Naive B cell (primary cell): ENCODE measurements at regions not wholly inside any gene's neighbourhood (a gene's known extent, or its start where the extent isn't known, plus 50 kb on each side); places are given as distances from the start of the nearest gene placed in this dataset.
"Not testable (repeated sequence)": the region's sequence is repeated elsewhere in the genome, so short reads cannot be mapped to it uniquely, and the experiment has no call there.

Experiments used
- ATAC-seq, 2 donors: fragments of 150-1000 bp; cut with Tn5 transposase; 2 replicates each; pipeline ENCODE4 v1.10.0; 2021; ENCODE audit warnings: low read depth in 2 of 2, mild to moderate bottlenecking in 2 of 2, moderate library complexity in 2 of 2
- DNase-seq: peaks from one replicate; pipeline ENCODE4 v3.0.0; 2022
- H3K27ac Mint-ChIP-seq, 6 donors: one replicate each; pipeline ENCODE4 v1.8.0; 2020 to 2022; ENCODE audit warnings: mild to moderate bottlenecking in 6 of 6, mixed read lengths in 6 of 6, moderate library complexity in 5 of 6, inconsistent platforms in 2 of 6
- H3K27me3 Mint-ChIP-seq, 3 donors: one replicate each; pipeline ENCODE4 v1.8.0; 2021 to 2022; ENCODE audit warnings: mixed read lengths in 3 of 3, mild to moderate bottlenecking in 1 of 3
- H3K36me3 Mint-ChIP-seq, 2 donors: one replicate each; pipeline ENCODE4 v1.8.0; 2020 to 2022; ENCODE audit warnings: mixed read lengths in 2 of 2, inconsistent platforms in 1 of 2, mild to moderate bottlenecking in 1 of 2
- H3K4me1 Mint-ChIP-seq, 3 donors: one replicate each; pipeline ENCODE4 v1.8.0; 2020 to 2022; ENCODE audit warnings: mixed read lengths in 3 of 3, inconsistent platforms in 1 of 3, mild to moderate bottlenecking in 1 of 3, moderate library complexity in 1 of 3
- H3K4me3 Mint-ChIP-seq, 8 donors: one replicate each; pipeline ENCODE4 v1.8.0; 2020 to 2022; ENCODE audit warnings: mild to moderate bottlenecking in 8 of 8, mixed read lengths in 8 of 8, moderate library complexity in 8 of 8, inconsistent platforms in 2 of 8
- H3K9me3 Mint-ChIP-seq, 7 donors: one replicate each; pipeline ENCODE4 v1.8.0; 2020 to 2022; ENCODE audit warnings: mixed read lengths in 7 of 7, mild to moderate bottlenecking in 5 of 7, inconsistent platforms in 2 of 7, moderate library complexity in 1 of 7

DNA sequence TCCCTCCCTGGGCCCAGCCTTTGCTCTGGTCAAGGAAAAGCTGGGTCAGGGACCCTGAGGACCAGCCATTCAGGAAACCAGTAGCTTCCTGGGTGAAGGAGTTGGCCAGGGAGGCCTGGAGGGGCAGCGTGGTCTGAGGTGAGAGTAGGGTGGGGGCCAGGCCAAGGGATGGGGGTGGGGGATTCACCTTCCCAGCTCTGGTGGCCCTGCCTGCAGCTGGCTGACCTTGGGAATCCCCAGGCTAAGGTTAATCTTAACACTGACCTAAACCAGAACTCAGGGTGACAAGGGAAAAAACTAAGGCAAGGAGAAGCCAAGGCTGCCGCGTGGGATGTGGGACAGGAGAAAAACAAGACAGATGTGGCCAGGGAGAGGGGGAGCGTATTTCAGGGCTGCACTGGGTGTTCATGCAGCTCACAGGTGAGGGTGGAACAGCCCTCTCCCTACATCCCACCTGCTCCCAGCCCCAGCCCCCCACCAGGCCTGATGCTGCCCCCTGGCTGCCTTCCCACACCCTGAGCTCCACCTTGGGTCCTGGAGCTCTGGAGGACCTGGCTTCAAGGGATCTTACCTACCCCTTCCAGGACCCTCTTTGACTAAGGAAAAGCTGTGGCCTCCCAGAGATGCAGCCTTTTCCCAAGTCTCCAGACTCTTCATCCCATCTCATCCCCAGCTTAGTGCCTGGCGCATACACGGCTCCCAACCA lies 132.7 kb upstream of the GRK3 start:
- not testable (repeated sequence) for ATAC-seq, H3K4me1 Mint-ChIP-seq, H3K36me3 Mint-ChIP-seq

DNA sequence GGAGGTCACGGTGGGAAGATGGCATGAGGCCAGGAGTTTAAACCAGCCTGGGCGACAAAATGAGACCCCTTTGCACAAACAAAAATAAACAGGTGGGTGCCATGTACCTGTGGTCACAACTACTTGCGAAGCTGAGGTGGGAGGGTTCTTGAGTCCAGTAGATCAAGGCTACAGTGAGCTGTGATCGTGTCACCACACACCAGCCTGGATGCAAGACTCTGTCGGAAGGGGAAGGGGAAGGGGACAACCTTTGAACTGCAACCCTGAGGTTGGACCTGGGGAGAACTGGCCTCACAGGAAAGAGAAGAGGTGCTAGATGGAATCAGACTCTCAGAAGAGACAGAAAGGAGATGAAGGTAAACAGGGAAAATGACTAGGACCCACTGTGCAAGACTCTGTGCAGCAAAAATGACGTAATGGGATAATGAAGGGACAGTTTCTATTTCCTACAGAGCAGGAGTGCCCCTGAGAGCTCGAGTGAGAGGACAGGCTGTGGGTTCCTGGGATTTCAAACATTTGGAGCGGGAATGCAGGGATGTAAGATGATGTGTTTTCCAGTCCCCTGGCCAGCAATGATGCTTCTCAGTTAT lies 131.0 kb upstream of the GRK3 start:
- not testable (repeated sequence) for H3K36me3 Mint-ChIP-seq, H3K4me1 Mint-ChIP-seq, H3K4me3 Mint-ChIP-seq, H3K9me3 Mint-ChIP-seq, DNase-seq, H3K27ac Mint-ChIP-seq, ATAC-seq
- peaks cover 0 to 33% (median 13%) of the 10 kb centered on the region in 3 donors for H3K27me3 Mint-ChIP-seq

More for the DNA sequence above, 132.7 kb upstream of the GRK3 start:
- not testable (repeated sequence) for H3K9me3 Mint-ChIP-seq, H3K27ac Mint-ChIP-seq, DNase-seq, H3K4me3 Mint-ChIP-seq
- H3K27me3 Mint-ChIP-seq = peaks cover 0 to 41% (median 19%) of the 10 kb centered on the region in 3 donors

- ATAC-seq (no peak), DNase-seq (no peak)
- Mint-ChIP-seq H3K27ac (no peak overlapping the region), H3K4me1 (peaks cover 0 to 4% (median 0%) of the 10 kb centered on the region in 3 donors), H3K4me3 (no peak overlapping the region), H3K9me3 (no peaks in the 10 kb centered on the region), H3K27me3 (peaks cover 0 to 13% (median 12%) of the 10 kb centered on the region in 3 donors), H3K36me3 (no peaks in the 10 kb centered on the region)
Observed at GRCh38 chr22:25437414-25438160, 126.9 kb upstream of the GRK3 start.

DNA sequence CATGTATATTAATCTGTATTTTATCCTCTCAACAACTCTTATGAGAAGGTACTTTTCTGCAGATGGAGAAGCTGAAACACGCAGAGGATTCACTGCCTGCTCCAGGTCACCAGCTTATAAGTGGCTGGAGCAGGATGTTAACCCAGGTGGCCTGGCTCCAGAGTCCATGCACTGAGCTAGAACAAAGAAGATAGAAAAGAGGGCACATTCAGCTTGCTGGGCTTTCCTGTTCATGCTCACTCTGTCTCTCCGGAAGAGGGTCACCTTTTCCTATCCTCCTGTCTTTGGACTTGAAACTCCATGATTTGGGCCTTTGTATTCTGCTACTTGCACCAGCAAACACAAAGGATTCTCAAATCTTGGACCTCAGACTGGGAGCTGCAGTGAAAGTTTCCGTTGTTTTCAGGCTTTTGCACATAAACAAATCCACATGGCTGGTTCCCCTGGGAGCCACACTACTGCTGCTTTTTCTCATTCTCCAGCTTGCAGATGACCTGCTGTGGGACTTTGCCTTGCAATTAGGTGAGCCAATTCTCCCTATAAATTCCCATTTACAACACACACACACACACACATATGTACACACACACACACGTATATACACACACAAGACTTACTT lies 117.3 kb upstream of the GRK3 start:
- Mint-ChIP-seq H3K27ac (peak overlapping the region in 2 of 6 donors; percentile 30 to 68), H3K4me1 (peaks cover 17 to 47% (median 30%) of the 10 kb centered on the region in 3 donors)

DNA sequence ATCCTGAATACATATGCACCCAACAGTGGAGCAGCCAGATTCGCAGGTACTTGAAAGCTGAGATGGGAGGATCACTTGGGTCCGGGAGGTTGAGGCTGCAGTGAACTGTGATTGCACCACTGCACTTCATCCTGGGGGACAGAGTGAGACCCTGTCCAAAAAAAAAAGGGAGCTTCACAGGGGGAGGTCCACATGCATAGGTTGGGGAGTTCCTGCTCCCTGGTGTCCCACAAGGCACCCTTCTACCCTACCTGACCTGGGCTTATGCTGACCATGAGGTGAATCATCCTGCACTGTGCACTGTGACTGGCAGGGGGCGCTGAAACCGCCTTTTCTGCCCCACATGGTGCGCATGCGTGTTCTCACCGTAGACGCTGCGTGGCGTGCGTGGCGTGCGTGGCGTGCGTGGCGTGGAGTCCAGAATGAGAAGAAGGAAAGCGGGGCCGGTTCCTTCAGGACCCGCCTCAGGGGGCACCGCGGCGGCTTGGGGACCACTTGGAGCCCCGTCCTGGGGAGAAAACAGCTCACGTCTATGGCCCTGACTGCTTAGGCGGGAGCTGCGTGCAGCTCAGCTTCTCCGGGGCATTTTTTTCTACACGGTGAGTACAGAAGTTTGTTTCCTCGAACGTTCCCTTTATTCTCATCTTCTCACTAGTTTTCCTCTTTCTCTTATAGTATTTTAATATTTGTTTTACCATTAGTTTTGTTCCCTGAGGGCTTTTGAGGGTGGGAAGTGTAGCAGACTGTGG lies 116.6 kb upstream of the GRK3 start:
- Mint-ChIP-seq H3K27me3 (no peaks in the 10 kb centered on the region), H3K36me3 (no peaks in the 10 kb centered on the region), H3K4me3 (peak overlapping the region; percentile 82 to 99 (median 95)), H3K9me3 (no peaks in the 10 kb centered on the region), H3K27ac (peak overlapping the region; percentile 70 to 89 (median 80)), H3K4me1 (peaks cover 23 to 54% (median 37%) of the 10 kb centered on the region in 3 donors)
- ATAC-seq (peak; percentile 86 to 87), DNase-seq (peak; percentile 85)

More for the DNA sequence above, 117.3 kb upstream of the GRK3 start:
- Mint-ChIP-seq H3K9me3 (no peaks in the 10 kb centered on the region), H3K4me3 (peak overlapping the region; percentile 28 to 99 (median 74)), H3K36me3 (no peaks in the 10 kb centered on the region), H3K27me3 (no peaks in the 10 kb centered on the region)
- ATAC-seq = no peak
- DNase-seq = no peak

DNA sequence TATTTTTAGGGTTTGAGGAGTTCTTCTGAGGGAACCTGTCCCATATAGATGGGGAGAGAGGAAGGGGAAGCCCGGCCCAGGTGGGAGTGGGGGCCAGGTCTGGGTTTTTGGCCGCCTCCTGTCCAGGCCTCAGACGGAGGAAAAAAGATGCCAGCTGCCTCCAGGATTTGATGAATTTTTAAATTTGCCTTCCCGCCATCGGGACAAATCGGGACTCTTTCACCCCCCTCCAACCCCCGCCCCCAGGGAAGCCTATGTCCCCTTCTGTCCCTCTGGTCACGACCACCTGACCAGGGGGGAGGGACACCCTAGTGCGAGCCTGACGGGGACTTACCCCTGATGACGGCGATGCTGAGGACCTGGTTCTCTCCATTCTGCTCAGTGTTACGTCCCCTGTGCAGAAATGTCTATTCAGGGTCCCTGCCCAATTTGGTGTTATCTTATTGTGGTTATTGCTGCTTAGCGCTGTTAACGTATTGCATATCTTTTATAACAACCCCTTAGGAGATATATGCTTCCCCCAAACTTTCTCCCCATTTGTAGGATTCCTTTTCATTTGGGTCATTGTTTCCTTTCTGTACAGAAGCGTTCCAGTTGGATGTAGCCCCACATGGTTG lies 115.9 kb upstream of the GRK3 start:
- no peaks in the 10 kb centered on the region for H3K27me3 Mint-ChIP-seq
- no peak for DNase-seq
- ATAC-seq = peak; percentile 43 to 52
- H3K27ac Mint-ChIP-seq = peak overlapping the region; percentile 78 to 94 (median 84)
- peaks cover 26 to 56% (median 40%) of the 10 kb centered on the region in 3 donors for H3K4me1 Mint-ChIP-seq
- no peaks in the 10 kb centered on the region for H3K9me3 Mint-ChIP-seq
- peaks cover 0 to 2% of the 10 kb centered on the region in 2 donors for H3K36me3 Mint-ChIP-seq
- peak overlapping the region; percentile 82 to 99 (median 95) for H3K4me3 Mint-ChIP-seq

DNA sequence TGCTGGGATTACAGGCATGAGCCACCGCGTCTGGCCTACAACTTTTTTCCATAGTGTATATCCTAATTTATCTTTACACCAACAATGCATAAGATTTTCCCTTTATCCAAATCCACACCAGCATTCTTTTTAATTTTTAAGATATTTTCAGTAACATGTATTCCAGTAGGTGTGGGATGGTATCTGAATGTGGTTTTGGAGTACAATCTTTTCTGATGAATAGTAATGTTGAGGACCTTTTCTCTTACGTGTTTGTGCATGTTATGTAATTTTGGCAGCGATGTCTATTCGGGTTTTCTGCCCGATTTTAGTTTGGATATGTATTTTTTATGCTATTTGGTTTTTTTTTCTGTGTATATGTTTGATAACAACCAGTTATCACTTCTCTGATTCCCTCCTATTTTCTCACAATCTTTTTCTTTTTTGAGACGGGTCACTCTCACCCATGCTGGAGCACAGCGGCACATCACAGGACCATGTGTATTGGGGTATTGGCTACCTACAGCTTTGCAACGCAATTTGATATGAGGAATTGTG lies 114.6 kb upstream of the GRK3 start:
- H3K27ac Mint-ChIP-seq = peak overlapping the region in 3 of 6 donors; percentile 34 to 59 (median 38)
- ATAC-seq = no peak
- H3K9me3 Mint-ChIP-seq = no peaks in the 10 kb centered on the region
- H3K36me3 Mint-ChIP-seq = peaks cover 0 to 7% of the 10 kb centered on the region in 2 donors
- H3K4me3 Mint-ChIP-seq = peak overlapping the region; percentile 45 to 99 (median 95)
- DNase-seq = no peak
- H3K27me3 Mint-ChIP-seq = no peaks in the 10 kb centered on the region
- peaks cover 29 to 64% (median 44%) of the 10 kb centered on the region in 3 donors for H3K4me1 Mint-ChIP-seq

DNA sequence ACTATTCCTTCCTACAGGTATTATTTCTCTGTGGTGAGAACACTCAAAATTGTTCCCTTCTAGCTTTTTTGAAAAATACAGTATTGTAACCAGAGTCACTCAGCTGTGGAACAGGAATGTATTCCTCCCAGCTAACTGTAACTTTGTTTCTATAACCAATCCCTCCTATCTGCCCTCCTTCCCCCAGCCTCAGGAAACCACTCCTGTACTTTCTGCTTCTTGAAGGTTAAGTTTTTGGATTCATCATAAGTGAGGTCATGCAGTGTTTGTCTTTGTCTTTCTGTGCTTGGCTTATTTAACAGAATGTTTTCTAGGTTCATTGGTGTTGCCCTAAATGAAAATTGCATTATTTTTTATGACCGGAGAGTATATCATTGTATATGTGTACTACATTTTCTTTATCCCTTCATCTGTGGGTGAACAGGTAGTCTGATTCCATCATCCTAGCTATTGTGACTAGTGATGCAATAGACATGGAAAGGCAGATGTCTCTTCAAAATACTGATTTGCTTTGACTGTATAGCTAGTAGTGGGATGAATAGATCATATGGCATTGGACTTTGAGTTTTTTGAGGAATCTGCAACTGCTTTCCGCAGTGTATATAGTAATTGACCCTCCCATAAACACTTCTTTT lies 112.9 kb upstream of the GRK3 start:
- Mint-ChIP-seq H3K27me3 (no peaks in the 10 kb centered on the region), H3K27ac (peak overlapping the region in 2 of 6 donors; percentile 64 to 88), H3K36me3 (peaks cover 2 to 7% of the 10 kb centered on the region in 2 donors), H3K9me3 (no peaks in the 10 kb centered on the region), H3K4me3 (peak overlapping the region in 3 of 8 donors; percentile 4 to 71 (median 35)), H3K4me1 (peaks cover 29 to 65% (median 46%) of the 10 kb centered on the region in 3 donors)
- no peak for DNase-seq
- ATAC-seq = no peak

DNA sequence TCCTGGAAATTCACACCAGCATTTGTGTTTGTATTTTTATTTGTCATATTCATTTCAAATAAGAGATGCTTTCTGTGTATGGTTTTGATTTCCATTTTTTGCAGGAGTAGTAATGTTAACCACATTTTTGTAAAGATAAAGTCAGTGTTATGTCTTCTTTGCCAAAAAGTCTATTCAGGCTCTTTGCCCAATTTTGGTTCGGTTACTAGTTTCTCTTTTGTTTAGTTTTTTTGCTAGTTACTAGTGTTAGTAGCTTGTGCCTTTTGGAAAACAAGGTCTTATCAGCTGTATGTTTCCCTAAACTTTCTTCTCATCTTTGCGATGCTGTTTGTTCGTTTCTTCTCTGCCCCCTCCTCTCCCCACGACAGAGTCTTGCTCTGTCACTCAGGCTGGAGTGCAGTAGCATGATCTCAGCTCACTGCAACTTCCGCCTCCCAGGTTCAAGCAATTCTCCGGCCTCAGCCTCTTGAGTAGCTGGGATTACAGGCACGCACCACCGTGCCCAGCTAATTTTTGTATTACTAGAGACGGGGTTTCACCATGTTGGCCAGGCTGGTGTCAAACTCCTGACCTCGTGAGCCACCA lies 112.3 kb upstream of the GRK3 start:
- Mint-ChIP-seq H3K36me3 (peaks cover 5 to 7% of the 10 kb centered on the region in 2 donors), H3K27me3 (no peaks in the 10 kb centered on the region), H3K4me1 (peaks cover 29 to 68% (median 49%) of the 10 kb centered on the region in 3 donors), H3K4me3 (peak overlapping the region in 1 of 8 donors; percentile 58), H3K27ac (peak overlapping the region in 2 of 6 donors; percentile 38 to 50), H3K9me3 (no peaks in the 10 kb centered on the region)
- DNase-seq (no peak), ATAC-seq (no peak)

- H3K36me3 Mint-ChIP-seq = peaks cover 5 to 7% of the 10 kb centered on the region in 2 donors
- no peaks in the 10 kb centered on the region for H3K9me3 Mint-ChIP-seq
- no peak overlapping the region for H3K27ac Mint-ChIP-seq
- ATAC-seq (no peak), DNase-seq (no peak)
- peaks cover 29 to 61% (median 49%) of the 10 kb centered on the region in 3 donors for H3K4me1 Mint-ChIP-seq
- H3K27me3 Mint-ChIP-seq = no peaks in the 10 kb centered on the region
- peak overlapping the region in 1 of 8 donors; percentile 58 for H3K4me3 Mint-ChIP-seq
Observed at GRCh38 chr22:25453058-25453457, 111.4 kb upstream of the GRK3 start.

DNA sequence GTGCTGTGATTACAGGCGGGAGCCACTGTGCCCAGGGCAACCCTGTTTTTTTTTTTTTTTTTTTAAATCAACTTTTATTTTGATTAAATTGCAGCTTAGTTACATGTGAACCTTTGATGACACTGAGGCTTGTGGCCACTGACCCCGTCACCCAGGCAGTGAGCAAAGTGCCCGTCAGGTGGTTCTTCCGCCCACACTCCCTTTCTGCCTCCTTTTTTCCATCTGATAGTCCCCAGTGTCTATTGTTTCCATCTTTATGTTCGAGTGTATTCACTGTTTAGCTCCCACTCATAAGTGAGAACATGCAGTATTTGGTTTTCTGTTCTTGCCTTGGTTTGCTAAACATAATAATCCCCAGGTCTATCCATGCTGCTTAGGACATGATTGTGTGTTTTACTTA lies 110.9 kb upstream of the GRK3 start:
- ATAC-seq (no peak), DNase-seq (no peak)
- H3K9me3 Mint-ChIP-seq = no peaks in the 10 kb centered on the region
- peaks cover 5 to 7% of the 10 kb centered on the region in 2 donors for H3K36me3 Mint-ChIP-seq
- H3K27me3 Mint-ChIP-seq = no peaks in the 10 kb centered on the region
- peaks cover 29 to 56% (median 48%) of the 10 kb centered on the region in 3 donors for H3K4me1 Mint-ChIP-seq
- H3K27ac Mint-ChIP-seq = peak overlapping the region in 2 of 6 donors; percentile 35 to 72
- H3K4me3 Mint-ChIP-seq = no peak overlapping the region
